Smooth muscle cell (in vitro differentiated cells): ENCODE measurements at regions not wholly inside any gene's neighbourhood (a gene's known extent, or its start where the extent isn't known, plus 50 kb on each side); places are given as distances from the start of the nearest gene placed in this dataset.

ENCODE experiments used
- DNase-seq: peaks from one replicate; lab custom pipeline; 2025; ENCODE audit not compliant: unreplicated experiment; lab: John Stamatoyannopoulos, UW
- H2AFZ ChIP-seq: fragments of 200-600 bp; sonication (generic); 2 replicates; pipeline ENCODE4 v1.6.0; 2016; ENCODE audit warnings: antibody characterized with exemption, low read depth, mild to moderate bottlenecking
- H3F3A ChIP-seq: fragments of 200-600 bp; sonication (generic); 2 replicates; pipeline ENCODE4 v1.6.0; 2017; ENCODE audit warnings: antibody characterized with exemption, low read depth
- H3K27ac ChIP-seq: fragments of 200-600 bp; sonication (generic); 2 replicates; pipeline ENCODE4 v1.5.1; 2016; ENCODE audit warnings: low read depth, mild to moderate bottlenecking
- H3K27me3 ChIP-seq: fragments of 200-600 bp; sonication (generic); 2 replicates; pipeline ENCODE4 v1.6.1; 2016; ENCODE audit warnings: low read depth, mild to moderate bottlenecking
- H3K36me3 ChIP-seq: fragments of 200-600 bp; sonication (generic); 2 replicates; pipeline ENCODE4 v1.5.1; 2016; ENCODE audit warnings: low read depth
- H3K4me1 ChIP-seq: fragments of 200-600 bp; sonication (generic); 2 replicates; pipeline ENCODE4 v1.5.1; 2016; ENCODE audit warnings: low read depth
- H3K4me2 ChIP-seq: fragments of 200-600 bp; sonication (generic); 2 replicates; pipeline ENCODE4 v1.6.0; 2016; ENCODE audit warnings: mild to moderate bottlenecking
- H3K4me3 ChIP-seq: fragments of 200-600 bp; sonication (generic); 2 replicates; pipeline ENCODE4 v1.5.1; 2016; ENCODE audit warnings: mild to moderate bottlenecking
- H3K79me2 ChIP-seq: fragments of 200-600 bp; sonication (generic); 2 replicates; pipeline ENCODE4 v1.6.0; 2016; ENCODE audit warnings: low read depth, mild to moderate bottlenecking
- H3K9ac ChIP-seq: fragments of 200-600 bp; sonication (generic); 2 replicates; pipeline ENCODE4 v1.6.0; 2016; ENCODE audit warnings: low read depth
- H3K9me3 ChIP-seq: fragments of 200-600 bp; sonication (generic); replicated peaks from 2 replicates; pipeline ENCODE4 v1.5.1; 2016; ENCODE audit warnings: low read depth
- H4K20me1 ChIP-seq: fragments of 200-600 bp; sonication (generic); 2 replicates; pipeline ENCODE4 v1.6.0; 2016; ENCODE audit warnings: low read depth
- CTCF ChIP-seq: fragments of 200-600 bp; sonication (generic); IDR thresholded peaks from 2 replicates; pipeline ENCODE4 v1.5.1; 2017; ENCODE audit warnings: borderline replicate concordance, mild to moderate bottlenecking, antibody characterized with exemption; ENCODE audit not compliant: insufficient read depth, poor library complexity, severe bottlenecking
- WGBS: methylation state at CpG from one replicate; pipeline ENCODE4 v1.1.7; 2016; ENCODE audit warnings: low lambda C conversion rate; 5-methylcytosine and 5-hydroxymethylcytosine counted together

GRCh38 chr4:77501851-77502250, 103.8 kb upstream of the CXCL13 start:
- Histone ChIP-seq H3K4me1 (no peaks in the 10 kb centered on the region), H3K4me2 (no peak overlapping the region), H4K20me1 (no peaks in the 10 kb centered on the region), H3K9ac (no peak overlapping the region), H3F3A (no peaks in the 10 kb centered on the region), H3K4me3 (no peak overlapping the region), H3K36me3 (no peaks in the 10 kb centered on the region), H3K79me2 (no peaks in the 10 kb centered on the region), H3K9me3 (no peaks in the 10 kb centered on the region), H3K27ac (no peak overlapping the region), H3K27me3 (peaks cover 19% of the 10 kb centered on the region), H2AFZ (no peak overlapping the region)
- TF ChIP-seq CTCF = no peak
- WGBS = 67% methylated on average over 2 of the region's 2 CpGs
- DNase-seq = no peak

DNA sequence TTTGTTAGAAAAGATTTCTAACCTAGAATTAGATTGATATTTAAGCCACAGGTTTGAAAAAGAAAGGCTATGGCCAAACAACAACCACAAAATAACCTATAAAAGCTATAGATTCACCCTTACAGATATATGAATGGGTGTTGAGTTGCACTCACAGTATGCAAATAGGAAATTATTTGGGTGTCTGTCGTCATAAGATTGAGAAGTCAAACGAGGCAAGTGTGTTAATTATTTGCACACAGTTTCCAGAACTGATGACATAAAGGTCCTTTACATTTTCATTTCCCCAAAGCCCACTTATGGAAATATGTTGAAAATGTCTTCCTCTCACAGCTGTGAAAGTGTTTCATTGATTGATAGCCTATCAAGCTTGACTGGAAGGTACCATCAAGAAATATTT, 101.2 kb upstream of the CXCL13 start:
- H3F3A ChIP-seq = no peaks in the 10 kb centered on the region
- no peaks in the 10 kb centered on the region for H3K79me2 ChIP-seq
- no peak for DNase-seq
- no peak overlapping the region for H2AFZ ChIP-seq
- H3K9ac ChIP-seq = no peak overlapping the region
- H3K27me3 ChIP-seq = peaks cover 12% of the 10 kb centered on the region
- no peak for TF ChIP-seq CTCF
- no peak overlapping the region for H3K4me2 ChIP-seq
- H3K36me3 ChIP-seq = no peaks in the 10 kb centered on the region
- H3K4me1 ChIP-seq = no peaks in the 10 kb centered on the region
- H3K27ac ChIP-seq = no peak overlapping the region
- no peaks in the 10 kb centered on the region for H3K9me3 ChIP-seq
- 61% methylated on average over 2 of the region's 2 CpGs for WGBS
- H3K4me3 ChIP-seq = no peak overlapping the region
- no peaks in the 10 kb centered on the region for H4K20me1 ChIP-seq

DNA sequence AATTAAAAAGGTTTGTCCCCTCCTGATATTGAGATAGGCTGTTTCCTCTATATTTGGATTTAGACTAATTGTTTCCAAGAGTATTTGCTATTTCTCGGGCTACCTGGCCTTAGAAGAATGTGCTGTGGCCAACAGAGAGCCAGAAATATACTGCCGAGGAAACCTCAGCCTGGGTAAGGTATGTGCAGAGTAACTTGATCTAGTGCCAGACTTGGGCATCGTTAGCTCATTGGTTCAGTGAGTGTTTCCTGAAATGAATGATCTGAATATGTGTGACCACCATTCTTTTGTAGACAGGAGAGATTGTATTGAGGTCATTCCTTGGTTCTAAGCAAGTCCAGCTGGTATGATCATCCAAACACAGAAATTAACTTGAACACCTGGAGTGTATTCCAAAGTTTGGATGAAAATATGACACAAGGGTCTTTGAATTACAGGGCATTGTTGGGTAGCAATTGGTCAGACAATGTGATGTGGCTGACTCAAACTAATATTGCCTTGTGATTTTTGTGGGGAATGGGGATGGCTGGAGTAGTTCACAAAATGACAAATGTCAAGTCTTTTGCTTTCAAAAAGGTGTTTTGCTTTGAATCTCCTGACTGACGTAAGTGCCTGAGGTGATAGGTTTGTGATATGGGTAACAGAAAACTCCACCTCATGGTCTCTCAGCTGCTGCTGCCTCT, 100.2 kb upstream of the CXCL13 start:
- no peaks in the 10 kb centered on the region for H3K4me1 ChIP-seq
- no peak overlapping the region for H3K4me3 ChIP-seq
- no peaks in the 10 kb centered on the region for H3K9me3 ChIP-seq
- no peak overlapping the region for H3K4me2 ChIP-seq
- no peak for TF ChIP-seq CTCF
- no peaks in the 10 kb centered on the region for H3F3A ChIP-seq
- no peaks in the 10 kb centered on the region for H3K79me2 ChIP-seq
- no peaks in the 10 kb centered on the region for H3K36me3 ChIP-seq
- no peak overlapping the region for H3K27ac ChIP-seq
- WGBS = 88% methylated on average over 4 of the region's 4 CpGs
- H2AFZ ChIP-seq = no peak overlapping the region
- peaks cover 12% of the 10 kb centered on the region for H3K27me3 ChIP-seq
- DNase-seq = no peak
- no peak overlapping the region for H3K9ac ChIP-seq
- no peaks in the 10 kb centered on the region for H4K20me1 ChIP-seq

DNA sequence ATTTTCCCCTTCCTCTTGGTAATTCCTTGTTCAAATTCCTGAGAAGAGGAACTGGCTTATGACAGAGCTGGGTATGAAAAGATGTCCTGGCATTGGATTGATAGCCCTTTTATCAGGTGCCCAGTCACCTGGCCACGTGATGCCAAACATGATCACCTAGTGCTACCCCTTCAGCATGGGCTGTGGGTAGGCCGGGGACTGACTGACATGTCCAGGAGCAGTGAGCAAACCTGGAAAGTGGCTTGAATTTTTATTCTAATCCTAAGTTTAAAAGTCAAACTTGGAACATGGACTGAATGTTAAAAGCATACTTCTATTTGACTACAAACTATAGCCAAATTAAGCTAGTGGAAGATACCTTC, 99.7 kb upstream of the CXCL13 start:
- no peak overlapping the region for H2AFZ ChIP-seq
- peaks cover 10% of the 10 kb centered on the region for H3K27me3 ChIP-seq
- H3K9ac ChIP-seq = no peak overlapping the region
- DNase-seq = no peak
- no peaks in the 10 kb centered on the region for H3K9me3 ChIP-seq
- WGBS = 72% methylated on average over 2 of the region's 2 CpGs
- H3F3A ChIP-seq = no peaks in the 10 kb centered on the region
- H3K79me2 ChIP-seq = no peaks in the 10 kb centered on the region
- no peak for TF ChIP-seq CTCF
- no peak overlapping the region for H3K27ac ChIP-seq
- H3K4me1 ChIP-seq = no peaks in the 10 kb centered on the region
- no peak overlapping the region for H3K4me3 ChIP-seq
- H3K4me2 ChIP-seq = no peak overlapping the region
- no peaks in the 10 kb centered on the region for H3K36me3 ChIP-seq
- no peaks in the 10 kb centered on the region for H4K20me1 ChIP-seq
